Transverse colon (tissue), 4 donors: ENCODE measurements at regions not wholly inside any gene's neighbourhood (a gene's known extent, or its start where the extent isn't known, plus 50 kb on each side); places are given as distances from the start of the nearest gene placed in this dataset.

Experiments used
- DNase-seq: peaks from one replicate; pipeline ENCODE4 v3.0.0-alpha.2; 2019
- H3K27ac ChIP-seq, 4 donors: fragments of 200-600 bp; sonication (generic); 2 replicates each; pipeline ENCODE4 v1.5.1; 2016 to 2018; ENCODE audit warnings: inconsistent platforms in 4 of 4
- H3K27me3 ChIP-seq: fragments of 200-600 bp; sonication (generic); 2 replicates; pipeline ENCODE4 v1.5.1; 2017; ENCODE audit warnings: inconsistent platforms
- H3K36me3 ChIP-seq, 4 donors: fragments of 200-600 bp; sonication (generic); 2 replicates each; pipeline ENCODE4 v1.5.1; 2017 to 2019; ENCODE audit warnings: inconsistent platforms in 4 of 4
- H3K4me1 ChIP-seq, 4 donors: fragments of 200-600 bp; sonication (generic); 2 replicates each; pipeline ENCODE4 v1.5.1; 2017 to 2020; ENCODE audit warnings: inconsistent platforms in 4 of 4
- H3K4me3 ChIP-seq, 4 donors: fragments of 200-600 bp; sonication (generic); 1 replicate in 1 of 4; 2 replicates in 3 of 4; pipeline versions ENCODE4 v1.5.1 to v1.6.1; 2017 to 2019; ENCODE audit warnings: inconsistent platforms in 4 of 4
- H3K9me3 ChIP-seq, 2 donors: fragments of 200-600 bp; sonication (generic); 2 replicates each; pipeline ENCODE4 v1.5.1; 2017 to 2019; ENCODE audit warnings: inconsistent platforms in 2 of 2
- CTCF ChIP-seq, 5 experiments: fragments of 200-600 bp in 3 of 5; fragments of 450-650 bp in 2 of 5; sonication (generic) in 3 of 5; IDR thresholded peaks; 1 replicate in 2 of 5; 2 replicates in 3 of 5; pipeline ENCODE4 v1.5.1; 2016 to 2017; ENCODE audit warnings: antibody characterized with exemption in 5 of 5, inconsistent platforms in 3 of 5, mild to moderate bottlenecking in 2 of 5, moderate library complexity in 1 of 5
- EP300 ChIP-seq: sonication (generic); formaldehyde crosslinking; IDR thresholded peaks from one replicate; pipeline ENCODE4 v1.6.1; 2017; ENCODE audit warnings: antibody characterized with exemption, low read depth
- POLR2A ChIP-seq: fragments of 450-650 bp; IDR thresholded peaks from one replicate; pipeline ENCODE4 v1.6.1; 2016; ENCODE audit warnings: antibody characterized with exemption, mild to moderate bottlenecking, moderate library complexity
- POLR2AphosphoS5 ChIP-seq, 3 donors: sonication (generic); formaldehyde crosslinking; IDR thresholded peaks; one replicate each; pipeline ENCODE4 v1.6.1; 2016; ENCODE audit warnings: antibody characterized with exemption in 3 of 3
- WGBS, 2 donors: methylation state at CpG; one replicate each; pipeline ENCODE4 v1.1.5; 2018; ENCODE audit warnings: low coverage in 1 of 2; 5-methylcytosine and 5-hydroxymethylcytosine counted together
- in situ Hi-C, 4 donors: fragments of 200-750 bp; cut with MboI; loops; one replicate each; pipeline versions ENCODE4 v1.15.0 to v1.15.1; 2017; ENCODE audit warnings: low sequenced_read_pairs in 3 of 4, low pct_ligation_motif_present in 1 of 4, low pct_unique_long_range_greater_than_20kb in 1 of 4
- intact Hi-C: fragments of 100-400 bp; cut with DNase I; formaldehyde crosslinking; loops from one replicate; pipeline ENCODE4 v1.15.1; 2023; ENCODE audit warnings: low total_unique reads

GRCh38 chr3:6803619-6804018 lies 57.3 kb upstream of the GRM7 start:
- intact Hi-C loops, result no loop called here
- Histone ChIP-seq H3K4me1 (peaks cover 0 to 9% (median 3%) of the 10 kb centered on the region in 4 donors), H3K27me3 (no peaks in the 10 kb centered on the region), H3K4me3 (no peak overlapping the region), H3K36me3 (no peaks in the 10 kb centered on the region), H3K27ac (no peak overlapping the region), H3K9me3 (no peaks in the 10 kb centered on the region)
- WGBS, 2 donors, result 88% methylated on average over 3 of the region's 3 CpGs; no CpG with 5 or more reads in 1 of the 2 donors
- in situ Hi-C loops, result loop anchor here in 2 of 4 donors (25.0 kb wide), 2 partner anchors 416 to 591 kb away; no protein-coding TSS in a partner anchor
- TF ChIP-seq POLR2AphosphoS5 (IDR thresholded peaks at IDR 0.05) (no peak), CTCF (IDR thresholded peaks at IDR 0.05) (no peak), EP300 (no peak), POLR2A (no peak)
- DNase-seq, result no peak

- in situ Hi-C loops (loop anchor here in 2 of 4 donors (25.0 kb wide), 2 partner anchors 418 to 593 kb away; no protein-coding TSS in a partner anchor), intact Hi-C loops (no loop called here)
- no peaks in the 10 kb centered on the region for H3K27me3 ChIP-seq
- no peak overlapping the region for H3K27ac ChIP-seq
- no peaks in the 10 kb centered on the region for H3K36me3 ChIP-seq
- H3K4me1 ChIP-seq, result peaks cover 0 to 9% (median 3%) of the 10 kb centered on the region in 4 donors
- H3K9me3 ChIP-seq, result no peaks in the 10 kb centered on the region
- DNase-seq, result no peak
- H3K4me3 ChIP-seq, result no peak overlapping the region
- TF ChIP-seq POLR2A (no peak), EP300 (no peak), CTCF (IDR thresholded peaks at IDR 0.05) (no peak), POLR2AphosphoS5 (IDR thresholded peaks at IDR 0.05) (no peak)
- WGBS, 2 donors, result 38 to 73% methylated on average over 2 of the region's 2 CpGs
Measured at GRCh38 chr3:6805236-6805635, 55.7 kb upstream of the GRM7 start.

- DNase-seq, result no peak
- TF ChIP-seq POLR2A (no peak), POLR2AphosphoS5 (IDR thresholded peaks at IDR 0.05) (no peak), EP300 (no peak), CTCF (IDR thresholded peaks at IDR 0.05) (no peak)
- no peak overlapping the region for H3K4me3 ChIP-seq
Measured at GRCh38 chr3:6806991-6807390, 53.9 kb upstream of the GRM7 start.

GRCh38 chr3:6807967-6808588 lies 52.8 kb upstream of the GRM7 start:
- Histone ChIP-seq H3K27me3 (no peaks in the 10 kb centered on the region), H3K9me3 (no peaks in the 10 kb centered on the region), H3K4me3 (no peak overlapping the region), H3K27ac (no peak overlapping the region), H3K36me3 (no peaks in the 10 kb centered on the region), H3K4me1 (peaks cover 0 to 9% (median 3%) of the 10 kb centered on the region in 4 donors)
- in situ Hi-C loops, result loop anchor here in 2 of 4 donors (25.0 kb wide), 2 partner anchors 421 to 596 kb away; no protein-coding TSS in a partner anchor
- TF ChIP-seq CTCF (IDR thresholded peaks at IDR 0.05) (no peak), POLR2A (no peak), EP300 (no peak), POLR2AphosphoS5 (IDR thresholded peaks at IDR 0.05) (no peak)
- intact Hi-C loops, result no loop called here
- WGBS, 2 donors, result 56 to 61% methylated on average over 5 to 8 of the region's 8 CpGs
- DNase-seq, result no peak

More at GRCh38 chr3:6806991-6807390, 53.9 kb upstream of the GRM7 start:
- in situ Hi-C loops, result loop anchor here in 2 of 4 donors (25.0 kb wide), 2 partner anchors 420 to 595 kb away; no protein-coding TSS in a partner anchor
- peaks cover 0 to 9% (median 3%) of the 10 kb centered on the region in 4 donors for H3K4me1 ChIP-seq
- no peaks in the 10 kb centered on the region for H3K36me3 ChIP-seq
- no peak overlapping the region for H3K27ac ChIP-seq
- no peaks in the 10 kb centered on the region for H3K27me3 ChIP-seq
- intact Hi-C loops, result no loop called here
- WGBS, 2 donors, result 59 to 71% methylated on average over 2 to 3 of the region's 3 CpGs
- no peaks in the 10 kb centered on the region for H3K9me3 ChIP-seq
